GM19395 (cell line): ENCODE measurements at regions not wholly inside any gene's neighbourhood (a gene's known extent, or its start where the extent isn't known, plus 50 kb on each side); places are given as distances from the start of the nearest gene placed in this dataset.
"Not testable (repeated sequence)": the region's sequence is repeated elsewhere in the genome, so short reads cannot be mapped to it uniquely, and the experiment has no call there.

ENCODE experiments used
- ATAC-seq: cut with Tn5 transposase; IDR thresholded peaks from one replicate; pipeline ENCODE4 v1.9.1; 2021; ENCODE audit warnings: mild to moderate bottlenecking, moderate library complexity; ENCODE audit not compliant: unreplicated experiment

- no peak for ATAC-seq
These were observed 57.9 kb downstream of the DNAJB9 start for GRCh38 chr7:108627476-108628051.

GRCh38 chr7:108628678-108629077 lies 59.0 kb downstream of the DNAJB9 start:
- no peak for ATAC-seq

GRCh38 chr7:108629651-108630400 lies 60.2 kb downstream of the DNAJB9 start:
- no peak for ATAC-seq

GRCh38 chr7:108634036-108634435 lies 64.4 kb downstream of the DNAJB9 start:
- no peak for ATAC-seq

GRCh38 chr7:108634535-108634934 lies 64.9 kb downstream of the DNAJB9 start:
- ATAC-seq: no peak

GRCh38 chr7:108637049-108637621 lies 67.5 kb downstream of the DNAJB9 start:
- no peak for ATAC-seq

DNA sequence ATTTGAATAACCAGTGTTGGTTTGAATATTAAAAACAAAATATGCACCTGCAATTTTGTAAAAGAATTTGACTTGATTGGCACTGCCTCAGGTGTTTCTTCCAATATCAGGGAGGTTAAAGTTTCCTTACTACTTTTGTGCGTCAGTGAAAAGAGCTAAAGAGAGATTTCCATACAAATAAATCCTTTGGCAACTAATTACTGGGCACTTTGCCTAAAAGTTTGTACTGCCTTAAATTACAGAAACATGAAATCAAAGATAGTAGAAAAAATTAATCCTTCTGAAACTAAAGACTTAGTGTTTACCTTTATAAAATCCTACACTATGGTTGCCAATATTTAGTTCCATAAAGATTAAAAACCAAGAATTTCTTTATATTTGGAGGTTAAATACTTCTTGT lies 72.5 kb downstream of the DNAJB9 start:
- ATAC-seq: no peak

GRCh38 chr7:108643136-108643535 lies 73.5 kb downstream of the DNAJB9 start:
- no peak for ATAC-seq

DNA sequence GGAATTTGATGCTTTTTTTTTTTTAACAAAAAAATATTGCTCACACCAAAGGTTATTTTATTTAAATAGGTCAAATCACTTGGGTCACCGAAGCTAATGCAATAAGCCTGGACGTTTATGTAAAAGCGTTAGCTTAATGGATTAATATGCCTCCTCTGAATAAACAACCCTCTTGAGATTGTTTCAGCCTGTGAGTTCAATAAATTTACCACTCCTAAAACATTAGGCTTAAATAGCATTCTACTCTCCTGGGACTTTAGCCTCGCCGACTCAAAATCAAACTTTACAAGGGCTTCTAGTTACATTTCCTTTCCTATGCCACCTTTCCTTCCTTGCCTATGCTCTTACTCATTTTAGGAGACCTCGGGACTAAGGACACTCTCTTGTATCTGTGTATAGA lies 79.3 kb downstream of the DNAJB9 start:
- ATAC-seq: no peak

- no peak for ATAC-seq
These were observed 80.8 kb downstream of the DNAJB9 start for GRCh38 chr7:108650467-108650866.

- no peak for ATAC-seq
These were observed 83.2 kb downstream of the DNAJB9 start for GRCh38 chr7:108652886-108653285.

- ATAC-seq: no peak
These were observed 83.9 kb downstream of the DNAJB9 start for GRCh38 chr7:108653526-108653925.

GRCh38 chr7:108657140-108657726 lies 87.6 kb downstream of the DNAJB9 start:
- ATAC-seq: not testable (repeated sequence)

GRCh38 chr7:108659261-108659660 lies 89.6 kb downstream of the DNAJB9 start:
- ATAC-seq: no peak

DNA sequence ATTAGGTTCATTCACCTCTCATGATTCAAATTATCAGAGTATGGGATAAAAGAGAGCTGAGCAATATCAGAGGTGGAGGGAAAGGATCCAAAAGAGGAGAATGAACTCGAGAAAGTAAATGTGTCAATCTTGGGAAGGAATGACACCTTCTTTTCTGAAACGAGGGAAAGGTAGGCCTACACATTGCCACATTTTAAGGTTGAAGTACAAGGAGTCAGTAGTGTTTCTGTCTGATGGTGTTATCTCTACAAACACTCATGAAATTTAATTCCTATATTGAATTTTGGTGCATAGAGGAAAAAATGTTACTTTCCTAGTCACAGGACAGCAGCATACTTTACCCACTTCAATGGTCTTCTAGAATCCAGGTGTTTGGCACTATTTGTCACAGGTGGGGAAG lies 90.2 kb downstream of the DNAJB9 start:
- ATAC-seq: no peak

- ATAC-seq: no peak
These were observed 90.8 kb downstream of the DNAJB9 start for GRCh38 chr7:108660465-108660864.

DNA sequence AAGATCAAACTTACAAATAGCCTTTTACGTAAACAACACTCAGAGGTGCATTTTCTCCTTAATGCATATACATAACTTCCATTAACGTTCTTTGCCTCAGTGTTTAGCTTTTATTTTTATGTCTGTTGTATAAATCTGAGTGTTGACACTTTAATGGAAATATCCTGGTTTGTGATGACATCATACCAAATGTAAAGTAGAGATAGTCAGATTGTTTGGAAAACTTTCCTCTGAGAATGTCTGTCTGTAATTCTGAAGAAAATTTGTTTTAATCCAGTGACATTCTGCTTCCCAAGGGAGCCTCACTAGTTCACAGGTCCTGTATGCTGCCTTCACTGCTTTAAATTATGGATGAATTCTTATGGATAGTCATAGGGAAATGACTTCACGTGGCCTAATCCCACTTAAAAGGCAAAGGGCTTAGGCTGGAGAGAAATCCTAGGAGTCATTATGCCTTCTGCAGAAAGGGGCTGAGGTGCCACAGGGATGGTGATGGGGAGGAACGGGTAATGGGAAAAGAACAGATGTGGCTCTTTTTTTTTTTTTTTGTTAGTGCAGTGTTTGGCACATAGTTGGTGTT lies 93.2 kb downstream of the DNAJB9 start:
- ATAC-seq: no peak

DNA sequence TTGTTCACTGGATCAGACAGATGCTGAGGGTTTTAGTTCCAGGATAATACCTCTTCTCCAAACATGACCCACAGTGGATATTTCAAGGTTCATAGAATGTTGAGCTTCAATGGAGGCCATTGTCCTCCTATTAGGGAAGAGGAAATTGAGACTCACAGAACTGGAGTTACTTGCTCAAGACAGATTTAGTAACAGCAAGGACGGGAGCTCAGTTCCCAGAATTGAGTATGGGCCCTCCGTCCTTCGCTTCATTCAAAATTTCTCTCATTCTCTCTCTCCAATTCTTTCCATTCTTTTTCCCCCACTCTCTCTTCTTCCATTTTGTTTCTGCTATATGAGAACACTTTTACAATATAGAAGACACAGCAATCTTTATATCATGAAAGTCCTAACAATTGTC lies 94.0 kb downstream of the DNAJB9 start:
- ATAC-seq: no peak

GRCh38 chr7:108667216-108667615 lies 97.5 kb downstream of the DNAJB9 start:
- no peak for ATAC-seq

GRCh38 chr7:108669958-108670357 lies 100.3 kb downstream of the DNAJB9 start:
- ATAC-seq: no peak

DNA sequence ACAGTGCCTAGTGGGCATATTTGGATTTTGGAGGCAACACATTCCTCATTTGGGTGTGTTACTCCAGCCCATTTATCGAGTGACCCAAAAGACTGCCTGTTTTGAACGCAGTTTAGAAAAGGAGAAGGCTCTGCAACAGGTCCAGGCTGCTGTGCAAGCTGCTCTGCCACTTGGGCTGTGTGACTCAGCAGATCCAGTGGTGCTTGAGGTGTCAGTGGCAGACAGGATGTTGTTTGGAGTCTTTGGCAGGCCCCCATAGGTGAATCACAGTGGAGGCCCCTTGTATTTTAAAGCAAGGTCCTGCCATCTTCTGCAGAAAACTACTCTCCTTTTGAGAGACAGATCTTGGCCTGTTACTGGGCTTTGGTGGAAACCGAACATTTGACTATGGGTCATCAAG lies 104.0 kb downstream of the DNAJB9 start:
- ATAC-seq: not testable (repeated sequence)

DNA sequence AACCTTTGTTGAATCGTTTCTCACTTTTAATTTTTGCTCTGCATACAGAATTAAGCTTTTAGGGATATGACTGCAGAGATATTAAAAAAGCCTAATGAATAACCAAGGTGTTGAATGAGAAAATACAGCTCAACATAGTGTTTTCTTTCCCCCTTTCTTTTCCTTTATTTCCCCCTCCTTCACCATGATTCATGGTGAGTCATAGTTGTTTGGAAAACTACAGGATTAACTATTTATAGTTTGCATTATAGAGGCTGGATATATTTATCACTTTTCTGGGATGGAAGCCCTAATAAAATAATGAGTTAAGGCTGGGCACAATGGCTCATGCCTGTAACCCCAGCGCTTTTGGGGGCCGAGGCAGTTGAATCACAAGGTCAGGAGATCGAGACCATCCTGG lies 115.0 kb downstream of the DNAJB9 start:
- no peak for ATAC-seq
